Cardiac muscle cell (in vitro differentiated cells and primary cell): ENCODE measurements at regions not wholly inside any gene's neighbourhood (a gene's known extent, or its start where the extent isn't known, plus 50 kb on each side); places are given as distances from the start of the nearest gene placed in this dataset.

Experiments used
- DNase-seq, 2 donors: peaks; one replicate each; pipeline versions ENCODE4 v3.0.0 to v3.0.0-alpha.2; 2010 to 2017; ENCODE audit warnings: low read depth in 1 of 2, low spot score in 1 of 2
- H3K27ac ChIP-seq: fragments of 200-600 bp; sonication (generic); 2 replicates; pipeline ENCODE4 v1.5.1; 2016
- H3K27me3 ChIP-seq: fragments of 200-600 bp; sonication (generic); 2 replicates; pipeline ENCODE4 v1.6.0; 2016; ENCODE audit warnings: control low read depth
- H3K36me3 ChIP-seq: fragments of 200-600 bp; sonication (generic); 2 replicates; pipeline ENCODE4 v1.5.1; 2016; ENCODE audit warnings: control low read depth
- H3K4me1 ChIP-seq: fragments of 200-600 bp; sonication (generic); 2 replicates; pipeline ENCODE4 v1.8.1; 2017; ENCODE audit warnings: low read depth, mild to moderate bottlenecking, mixed run types
- H3K4me3 ChIP-seq: fragments of 200-600 bp; sonication (generic); 2 replicates; pipeline ENCODE4 v1.5.1; 2016; ENCODE audit warnings: mild to moderate bottlenecking
- H3K9me3 ChIP-seq: fragments of 200-600 bp; sonication (generic); 2 replicates; pipeline ENCODE4 v1.5.1; 2017; ENCODE audit warnings: low read depth, mild to moderate bottlenecking, control low read depth
- CTCF ChIP-seq: IDR thresholded peaks from 2 replicates; pipeline ENCODE4 v1.5.1; 2012; ENCODE audit warnings: low read depth, mild to moderate bottlenecking, low read length

- no peaks in the 10 kb centered on the region for H3K27me3 ChIP-seq
- H3K4me1 ChIP-seq = no peaks in the 10 kb centered on the region
- H3K36me3 ChIP-seq = no peaks in the 10 kb centered on the region
- H3K4me3 ChIP-seq = no peak overlapping the region
- no peaks in the 10 kb centered on the region for H3K9me3 ChIP-seq
- H3K27ac ChIP-seq = no peak overlapping the region
- no peak for TF ChIP-seq CTCF
- no peak for DNase-seq
These were observed 254.0 kb downstream of the CD83 start for GRCh38 chr6:14371530-14371929.

- TF ChIP-seq CTCF = no peak
- no peak for DNase-seq
- H3K9me3 ChIP-seq = no peaks in the 10 kb centered on the region
- no peak overlapping the region for H3K27ac ChIP-seq
- no peaks in the 10 kb centered on the region for H3K27me3 ChIP-seq
- no peaks in the 10 kb centered on the region for H3K36me3 ChIP-seq
- H3K4me1 ChIP-seq = no peaks in the 10 kb centered on the region
- H3K4me3 ChIP-seq = no peak overlapping the region
These were observed 255.3 kb downstream of the CD83 start for GRCh38 chr6:14372734-14373489.

GRCh38 chr6:14373648-14374437, 256.3 kb downstream of the CD83 start:
- H3K27ac ChIP-seq = no peak overlapping the region
- no peak for DNase-seq
- H3K36me3 ChIP-seq = no peaks in the 10 kb centered on the region
- no peaks in the 10 kb centered on the region for H3K9me3 ChIP-seq
- no peak overlapping the region for H3K4me3 ChIP-seq
- no peaks in the 10 kb centered on the region for H3K4me1 ChIP-seq
- no peaks in the 10 kb centered on the region for H3K27me3 ChIP-seq
- TF ChIP-seq CTCF = no peak

- no peak overlapping the region for H3K27ac ChIP-seq
- H3K4me3 ChIP-seq = no peak overlapping the region
- no peaks in the 10 kb centered on the region for H3K4me1 ChIP-seq
- H3K9me3 ChIP-seq = no peaks in the 10 kb centered on the region
- no peak for TF ChIP-seq CTCF
- DNase-seq = no peak
- H3K27me3 ChIP-seq = no peaks in the 10 kb centered on the region
- H3K36me3 ChIP-seq = no peaks in the 10 kb centered on the region
These were observed 258.4 kb downstream of the CD83 start for GRCh38 chr6:14375930-14376329.

GRCh38 chr6:14379568-14379967, 262.0 kb downstream of the CD83 start:
- Histone ChIP-seq H3K27me3 (no peaks in the 10 kb centered on the region), H3K4me1 (no peaks in the 10 kb centered on the region), H3K27ac (no peak overlapping the region), H3K4me3 (no peak overlapping the region), H3K9me3 (no peaks in the 10 kb centered on the region), H3K36me3 (no peaks in the 10 kb centered on the region)
- no peak for TF ChIP-seq CTCF
- no peak for DNase-seq
